Nephron progenitor cell (in vitro differentiated cells): ENCODE measurements at regions not wholly inside any gene's neighbourhood (a gene's known extent, or its start where the extent isn't known, plus 50 kb on each side); places are given as distances from the start of the nearest gene placed in this dataset.
"Not testable (repeated sequence)": the region's sequence is repeated elsewhere in the genome, so short reads cannot be mapped to it uniquely, and the experiment has no call there.

Experiments used
- DNase-seq: peaks from one replicate; pipeline ENCODE4 v3.0.0; 2021
- H3K27ac Mint-ChIP-seq: 2 replicates; pipeline ENCODE4 v1.8.0; 2021; ENCODE audit warnings: mild to moderate bottlenecking, moderate library complexity, mixed read lengths
- H3K27me3 Mint-ChIP-seq: 2 replicates; pipeline ENCODE4 v1.8.0; 2021; ENCODE audit warnings: mild to moderate bottlenecking, low read depth, mixed read lengths; ENCODE audit not compliant: poor library complexity
- H3K36me3 Mint-ChIP-seq: 2 replicates; pipeline ENCODE4 v1.8.0; 2021; ENCODE audit warnings: low read depth, mixed read lengths
- H3K4me1 Mint-ChIP-seq: 2 replicates; pipeline ENCODE4 v1.8.0; 2021; ENCODE audit warnings: mixed read lengths
- H3K4me3 Mint-ChIP-seq: 2 replicates; pipeline ENCODE4 v1.8.0; 2021; ENCODE audit warnings: mild to moderate bottlenecking, moderate library complexity, mixed read lengths
- H3K9me3 Mint-ChIP-seq: 2 replicates; pipeline ENCODE4 v1.8.0; 2021; ENCODE audit warnings: mild to moderate bottlenecking, moderate library complexity, mixed read lengths
- CTCF ChIP-seq: fragments of 200-600 bp; sonication (generic); IDR thresholded peaks from 2 replicates; pipeline ENCODE4 v1.5.0; 2021; ENCODE audit warnings: antibody characterized with exemption

GRCh38 chr6:150516199-150516598, 83.5 kb upstream of the PLEKHG1 start:
- peaks cover 16% of the 10 kb centered on the region for H3K4me1 Mint-ChIP-seq
- DNase-seq, result no peak
- H3K27me3 Mint-ChIP-seq, result peaks cover 8% of the 10 kb centered on the region
- no peak for TF ChIP-seq CTCF
- no peak overlapping the region for H3K4me3 Mint-ChIP-seq
- H3K27ac Mint-ChIP-seq, result no peak overlapping the region
- no peaks in the 10 kb centered on the region for H3K36me3 Mint-ChIP-seq
- H3K9me3 Mint-ChIP-seq, result no peaks in the 10 kb centered on the region

- H3K9me3 Mint-ChIP-seq, result no peaks in the 10 kb centered on the region
- H3K27me3 Mint-ChIP-seq, result peaks cover 8% of the 10 kb centered on the region
- H3K4me1 Mint-ChIP-seq, result peaks cover 16% of the 10 kb centered on the region
- TF ChIP-seq CTCF, result no peak
- H3K27ac Mint-ChIP-seq, result no peak overlapping the region
- no peaks in the 10 kb centered on the region for H3K36me3 Mint-ChIP-seq
- no peak overlapping the region for H3K4me3 Mint-ChIP-seq
- DNase-seq, result no peak
Observed at GRCh38 chr6:150517175-150517574, 82.5 kb upstream of the PLEKHG1 start.

- no peak for DNase-seq
- peaks cover 9% of the 10 kb centered on the region for H3K27me3 Mint-ChIP-seq
- no peak overlapping the region for H3K27ac Mint-ChIP-seq
- no peaks in the 10 kb centered on the region for H3K4me1 Mint-ChIP-seq
- no peaks in the 10 kb centered on the region for H3K9me3 Mint-ChIP-seq
- TF ChIP-seq CTCF, result no peak
- H3K4me3 Mint-ChIP-seq, result no peak overlapping the region
- H3K36me3 Mint-ChIP-seq, result no peaks in the 10 kb centered on the region
Observed at GRCh38 chr6:150521482-150521881, 78.2 kb upstream of the PLEKHG1 start.

- H3K27me3 Mint-ChIP-seq, result peaks cover 16% of the 10 kb centered on the region
- not testable (repeated sequence) for DNase-seq, H3K9me3 Mint-ChIP-seq, H3K27ac Mint-ChIP-seq, H3K36me3 Mint-ChIP-seq, H3K4me3 Mint-ChIP-seq, H3K4me1 Mint-ChIP-seq
Observed at GRCh38 chr6:150523216-150523615, 76.5 kb upstream of the PLEKHG1 start.

GRCh38 chr6:150525300-150525699, 74.4 kb upstream of the PLEKHG1 start:
- peaks cover 15% of the 10 kb centered on the region for H3K4me1 Mint-ChIP-seq
- no peaks in the 10 kb centered on the region for H3K9me3 Mint-ChIP-seq
- no peak overlapping the region for H3K4me3 Mint-ChIP-seq
- no peak overlapping the region for H3K27ac Mint-ChIP-seq
- no peaks in the 10 kb centered on the region for H3K36me3 Mint-ChIP-seq
- H3K27me3 Mint-ChIP-seq, result peaks cover 18% of the 10 kb centered on the region
- no peak for TF ChIP-seq CTCF
- DNase-seq, result no peak

GRCh38 chr6:150527100-150527499, 72.6 kb upstream of the PLEKHG1 start:
- DNase-seq, result no peak
- no peak for TF ChIP-seq CTCF
- Mint-ChIP-seq H3K9me3 (no peaks in the 10 kb centered on the region), H3K36me3 (no peaks in the 10 kb centered on the region), H3K27me3 (peaks cover 14% of the 10 kb centered on the region), H3K4me3 (no peak overlapping the region), H3K27ac (no peak overlapping the region), H3K4me1 (peaks cover 15% of the 10 kb centered on the region)
